ENCODE measurements at regions not wholly inside any gene's neighbourhood (a gene's known extent, or its start where the extent isn't known, plus 50 kb on each side); places are given as distances from the start of the nearest gene placed in this dataset.

DNA sequence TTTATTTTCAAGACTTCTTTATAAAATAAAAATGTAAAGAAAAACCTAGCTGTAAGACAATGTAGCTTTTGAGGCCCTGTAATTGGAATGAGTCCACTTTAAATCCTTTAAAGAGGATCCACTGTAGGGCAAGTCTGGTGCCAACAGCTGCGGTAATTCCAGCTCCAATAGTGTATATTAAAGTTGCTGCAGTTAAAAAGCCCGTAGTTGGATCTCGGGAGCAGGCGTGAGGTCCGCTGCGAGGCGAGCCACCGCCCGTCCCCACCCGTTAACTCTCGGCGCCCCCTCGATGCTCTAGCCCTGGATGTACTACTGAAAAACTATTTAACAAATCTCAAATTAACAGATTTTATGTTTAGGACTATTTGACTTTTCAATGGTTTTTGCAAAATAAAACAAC, 414.7 kb upstream of the SEMA3C start:
- TF ChIP-seq, protein P1, sequence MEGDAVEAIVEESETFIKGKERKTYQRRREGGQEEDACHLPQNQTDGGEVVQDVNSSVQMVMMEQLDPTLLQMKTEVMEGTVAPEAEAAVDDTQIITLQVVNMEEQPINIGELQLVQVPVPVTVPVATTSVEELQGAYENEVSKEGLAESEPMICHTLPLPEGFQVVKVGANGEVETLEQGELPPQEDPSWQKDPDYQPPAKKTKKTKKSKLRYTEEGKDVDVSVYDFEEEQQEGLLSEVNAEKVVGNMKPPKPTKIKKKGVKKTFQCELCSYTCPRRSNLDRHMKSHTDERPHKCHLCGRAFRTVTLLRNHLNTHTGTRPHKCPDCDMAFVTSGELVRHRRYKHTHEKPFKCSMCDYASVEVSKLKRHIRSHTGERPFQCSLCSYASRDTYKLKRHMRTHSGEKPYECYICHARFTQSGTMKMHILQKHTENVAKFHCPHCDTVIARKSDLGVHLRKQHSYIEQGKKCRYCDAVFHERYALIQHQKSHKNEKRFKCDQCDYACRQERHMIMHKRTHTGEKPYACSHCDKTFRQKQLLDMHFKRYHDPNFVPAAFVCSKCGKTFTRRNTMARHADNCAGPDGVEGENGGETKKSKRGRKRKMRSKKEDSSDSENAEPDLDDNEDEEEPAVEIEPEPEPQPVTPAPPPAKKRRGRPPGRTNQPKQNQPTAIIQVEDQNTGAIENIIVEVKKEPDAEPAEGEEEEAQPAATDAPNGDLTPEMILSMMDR (IDR thresholded peaks at IDR 0.05): no peak
- TF ChIP-seq EZH2 (IDR thresholded peaks at IDR 0.05; ENCODE audit: borderline replicate concordance, insufficient read depth, low read depth, low read length, poor library complexity, severe bottlenecking): no peak

Measured in B cell (primary cell).